Common myeloid progenitor, CD34-positive (primary cell): ENCODE measurements at regions not wholly inside any gene's neighbourhood (a gene's known extent, or its start where the extent isn't known, plus 50 kb on each side); places are given as distances from the start of the nearest gene placed in this dataset.

ENCODE experiments used
- CTCF ChIA-PET: fragments of 350-600 bp; sonication (Branson Sonifier 250); formaldehyde crosslinking; loops from one replicate; lab custom pipeline; 2021; ENCODE audit warnings: antibody characterized with exemption; lab: Charles Lee
- POLR2A ChIA-PET: fragments of 350-600 bp; sonication (Branson Sonifier 250); formaldehyde crosslinking; loops from one replicate; lab custom pipeline; 2021; ENCODE audit warnings: antibody characterized with exemption; lab: Charles Lee
- DNase-seq, 3 donors: peaks; one replicate each; pipeline versions ENCODE4 v3.0.0 to v3.0.0-alpha.2; 2013
- H3K27ac ChIP-seq, 2 experiments: 1 replicate in 1 of 2; 2 replicates in 1 of 2; pipeline ENCODE4 v1.7.0; 2013; ENCODE audit warnings: inconsistent platforms in 2 of 2, low read length in 2 of 2, mild to moderate bottlenecking in 2 of 2, low read depth in 1 of 2, moderate library complexity in 1 of 2; ENCODE audit not compliant: severe bottlenecking in 2 of 2, insufficient read depth in 1 of 2, poor library complexity in 1 of 2
- H3K27me3 ChIP-seq, 5 experiments: replicated peaks in 2 of 5; 1 replicate in 3 of 5; 2 replicates in 2 of 5; pipeline versions ENCODE4 v1.6.1 to v1.7.0; 2013; ENCODE audit warnings: low read length in 4 of 5, mild to moderate bottlenecking in 2 of 5, moderate library complexity in 2 of 5, inconsistent platforms in 1 of 5; ENCODE audit not compliant: insufficient read depth in 5 of 5, control insufficient read depth in 4 of 5
- H3K36me3 ChIP-seq, 4 experiments: 1 replicate in 2 of 4; 2 replicates in 2 of 4; pipeline versions ENCODE4 v1.6.1 to v1.7.0; 2013; ENCODE audit warnings: low read length in 3 of 4, control low read depth in 1 of 4, mild to moderate bottlenecking in 1 of 4; ENCODE audit not compliant: control insufficient read depth in 4 of 4, insufficient read depth in 4 of 4
- H3K4me1 ChIP-seq, 4 experiments: 1 replicate in 3 of 4; 2 replicates in 1 of 4; pipeline versions ENCODE4 v1.6.1 to v1.7.1; 2013; ENCODE audit warnings: low read length in 3 of 4, mild to moderate bottlenecking in 3 of 4, control low read depth in 1 of 4, inconsistent platforms in 1 of 4, moderate library complexity in 1 of 4; ENCODE audit not compliant: control insufficient read depth in 4 of 4, insufficient read depth in 4 of 4; ENCODE audit errors: control extremely low read depth in 1 of 4
- H3K4me3 ChIP-seq, 7 experiments: 1 replicate in 4 of 7; 2 replicates in 3 of 7; pipeline versions ENCODE4 v1.5.1 to v1.7.0; 2013; ENCODE audit warnings: mild to moderate bottlenecking in 7 of 7, low read length in 6 of 7, moderate library complexity in 6 of 7, inconsistent platforms in 2 of 7, low read depth in 2 of 7, control low read depth in 1 of 7; ENCODE audit not compliant: insufficient read depth in 4 of 7, control insufficient read depth in 1 of 7; ENCODE audit errors: extremely low read depth in 1 of 7
- H3K9me3 ChIP-seq, 5 experiments: 1 replicate in 4 of 5; 2 replicates in 1 of 5; pipeline versions ENCODE4 v1.6.1 to v1.7.1; 2013; ENCODE audit warnings: low read length in 4 of 5, mild to moderate bottlenecking in 2 of 5, inconsistent platforms in 1 of 5, low read depth in 1 of 5, moderate library complexity in 1 of 5; ENCODE audit not compliant: control insufficient read depth in 4 of 5, insufficient read depth in 2 of 5; ENCODE audit errors: control extremely low read depth in 1 of 5
- WGBS: methylation state at CpG from one replicate; pipeline ENCODE4 v1.1.5; 2013; ENCODE audit not compliant: insufficient coverage; 5-methylcytosine and 5-hydroxymethylcytosine counted together

- Histone ChIP-seq H3K4me1 (no peaks in the 10 kb centered on the region), H3K4me3 (no peak overlapping the region), H3K27me3 (no peaks in the 10 kb centered on the region), H3K27ac (no peak overlapping the region), H3K36me3 (no peaks in the 10 kb centered on the region), H3K9me3 (peaks cover 0 to 1% (median 0%) of the 10 kb centered on the region in 5 experiments)
- CTCF ChIA-PET: no interaction called here
- WGBS: no CpG with 5 or more reads among the region's 1 CpG
- DNase-seq: no peak
- POLR2A ChIA-PET: no interaction called here
Observed at GRCh38 chr14:40697231-40697630, 909.4 kb upstream of the LRFN5 start.

DNA sequence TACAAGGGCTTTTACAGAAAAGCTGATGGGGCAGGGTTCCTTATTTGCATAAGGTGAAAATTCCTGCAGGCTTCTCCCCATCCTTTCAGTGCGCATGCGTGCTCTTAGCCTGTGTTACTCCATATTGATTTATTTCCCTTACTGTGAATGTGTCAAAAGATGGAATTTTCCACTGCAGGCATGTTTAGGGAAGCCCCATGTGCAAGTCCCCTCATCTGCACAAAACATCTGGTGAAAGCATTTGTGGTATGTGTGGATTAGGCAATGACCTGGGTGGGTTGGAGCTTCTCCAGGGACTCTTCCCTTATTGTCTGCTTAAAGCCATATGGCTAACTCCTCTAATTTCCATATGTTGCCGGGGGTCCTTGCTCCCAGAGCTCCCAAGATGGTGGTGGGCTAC lies 912.7 kb upstream of the LRFN5 start:
- POLR2A ChIA-PET: no interaction called here
- no peak for DNase-seq
- CTCF ChIA-PET: no interaction called here

DNA sequence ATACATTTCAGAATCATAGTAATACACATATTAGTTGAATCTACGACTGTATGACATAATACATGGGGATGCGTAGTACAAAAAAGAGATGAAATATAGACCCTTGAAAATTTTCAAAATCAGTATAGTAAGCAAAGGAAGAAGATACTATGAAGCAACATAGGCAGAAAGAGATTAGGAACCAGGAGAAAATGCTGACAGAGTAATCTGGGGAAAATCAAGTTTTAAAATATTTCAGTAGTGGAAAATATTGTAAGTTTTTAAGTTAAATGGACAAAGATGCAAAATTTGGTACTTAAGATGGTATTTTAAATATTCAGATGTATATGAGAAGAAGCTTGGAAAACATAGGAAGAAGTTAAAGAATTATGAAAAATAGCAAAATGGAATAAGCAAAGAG lies 915.6 kb upstream of the LRFN5 start:
- no peak for DNase-seq
- ChIA-PET POLR2A (no interaction called here), CTCF (no interaction called here)
- peaks cover 0 to 1% (median 0%) of the 10 kb centered on the region in 5 experiments for H3K9me3 ChIP-seq
- H3K4me3 ChIP-seq: no peak overlapping the region
- no peaks in the 10 kb centered on the region for H3K27me3 ChIP-seq
- no peaks in the 10 kb centered on the region for H3K36me3 ChIP-seq
- WGBS: no CpG with 5 or more reads among the region's 2 CpGs
- no peak overlapping the region for H3K27ac ChIP-seq
- no peaks in the 10 kb centered on the region for H3K4me1 ChIP-seq

More for the DNA sequence above, 912.7 kb upstream of the LRFN5 start:
- H3K4me1 ChIP-seq: no peaks in the 10 kb centered on the region
- H3K36me3 ChIP-seq: no peaks in the 10 kb centered on the region
- no peak overlapping the region for H3K4me3 ChIP-seq
- H3K9me3 ChIP-seq: peaks cover 0 to 1% (median 0%) of the 10 kb centered on the region in 5 experiments
- no peaks in the 10 kb centered on the region for H3K27me3 ChIP-seq
- 100% methylated on average over 3 of the region's 3 CpGs for WGBS
- H3K27ac ChIP-seq: no peak overlapping the region

GRCh38 chr14:40685764-40686163 lies 920.9 kb upstream of the LRFN5 start:
- no peaks in the 10 kb centered on the region for H3K9me3 ChIP-seq
- no peaks in the 10 kb centered on the region for H3K36me3 ChIP-seq
- no peak for DNase-seq
- no peaks in the 10 kb centered on the region for H3K4me1 ChIP-seq
- CTCF ChIA-PET: no interaction called here
- 100% methylated on average over 1 of the region's 1 CpG for WGBS
- H3K27ac ChIP-seq: no peak overlapping the region
- H3K4me3 ChIP-seq: no peak overlapping the region
- no peaks in the 10 kb centered on the region for H3K27me3 ChIP-seq
- POLR2A ChIA-PET: no interaction called here

DNA sequence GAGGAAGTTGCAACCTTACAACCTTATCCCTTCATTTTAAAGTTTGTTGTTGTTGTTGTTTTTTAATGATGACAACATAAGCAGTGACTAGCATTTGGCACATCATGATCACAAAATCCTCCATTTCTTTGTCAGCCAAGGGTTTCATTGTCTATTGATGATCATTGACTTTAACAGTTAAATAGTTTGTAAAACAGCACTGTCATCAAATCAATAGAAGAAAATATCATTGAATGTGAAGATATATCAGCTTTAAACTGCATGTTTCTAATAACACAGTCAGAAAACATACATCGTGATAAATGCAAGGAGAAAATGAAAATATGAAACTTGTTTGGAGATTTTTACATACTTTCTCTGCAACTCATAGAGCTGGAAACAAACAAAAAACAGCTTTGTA lies 922.3 kb upstream of the LRFN5 start:
- Histone ChIP-seq H3K27me3 (no peaks in the 10 kb centered on the region), H3K4me1 (no peaks in the 10 kb centered on the region), H3K36me3 (no peaks in the 10 kb centered on the region), H3K27ac (no peak overlapping the region), H3K9me3 (no peaks in the 10 kb centered on the region), H3K4me3 (no peak overlapping the region)
- CTCF ChIA-PET: no interaction called here
- no peak for DNase-seq
- no CpG with 5 or more reads among the region's 1 CpG for WGBS
- POLR2A ChIA-PET: no interaction called here

DNA sequence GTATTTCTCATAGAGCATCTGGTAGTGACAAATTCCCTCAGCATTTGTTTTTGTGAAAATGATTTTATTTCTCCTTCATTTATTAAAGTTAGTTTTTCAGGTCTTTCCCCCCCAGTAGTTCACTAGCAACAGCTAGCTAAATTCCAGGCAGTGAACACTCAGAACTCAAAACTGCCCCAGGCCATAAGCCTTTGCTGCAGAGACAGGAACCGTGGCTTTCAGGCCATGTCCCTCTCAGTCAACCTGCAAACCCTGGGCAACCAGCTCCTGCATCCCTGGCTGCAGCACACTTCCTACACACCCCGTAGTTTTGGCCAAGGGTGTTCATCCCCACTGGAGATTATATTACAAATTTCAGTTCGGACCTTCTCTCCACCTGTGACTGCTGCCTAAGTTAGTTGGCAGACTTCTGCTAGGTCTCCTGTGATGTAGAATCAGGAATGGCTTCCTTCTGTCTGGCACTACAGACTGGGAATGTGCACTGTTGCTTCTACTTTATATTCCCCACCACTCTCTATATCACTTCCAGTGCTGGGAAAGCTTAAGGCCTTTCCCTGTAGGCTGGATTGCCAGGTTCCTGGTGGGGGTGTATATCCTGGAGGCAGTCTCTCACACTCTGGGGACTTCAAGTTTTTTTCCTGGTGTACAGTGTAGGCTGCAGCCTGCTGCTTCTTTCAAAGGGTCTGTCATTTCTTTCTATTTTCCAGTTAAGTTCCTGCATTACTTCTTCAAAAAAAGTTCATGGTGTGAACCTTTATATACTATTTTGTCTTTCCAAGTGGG lies 924.4 kb upstream of the LRFN5 start:
- ChIA-PET CTCF (no interaction called here), POLR2A (no interaction called here)
- 86% methylated on average over 3 of the region's 3 CpGs for WGBS
- DNase-seq: no peak
- no peaks in the 10 kb centered on the region for H3K4me1 ChIP-seq
- no peaks in the 10 kb centered on the region for H3K9me3 ChIP-seq
- no peak overlapping the region for H3K27ac ChIP-seq
- no peaks in the 10 kb centered on the region for H3K27me3 ChIP-seq
- H3K36me3 ChIP-seq: no peaks in the 10 kb centered on the region
- H3K4me3 ChIP-seq: no peak overlapping the region

- POLR2A ChIA-PET: no interaction called here
- WGBS: no CpG with 5 or more reads among the region's 1 CpG
- Histone ChIP-seq H3K9me3 (no peaks in the 10 kb centered on the region), H3K4me3 (no peak overlapping the region), H3K4me1 (no peaks in the 10 kb centered on the region), H3K27ac (no peak overlapping the region), H3K27me3 (no peaks in the 10 kb centered on the region), H3K36me3 (no peaks in the 10 kb centered on the region)
- no peak for DNase-seq
- CTCF ChIA-PET: no interaction called here
Observed at GRCh38 chr14:40679256-40679655, 927.4 kb upstream of the LRFN5 start.
